Brain microvascular endothelial cell (primary cell): ENCODE measurements at regions not wholly inside any gene's neighbourhood (a gene's known extent, or its start where the extent isn't known, plus 50 kb on each side); places are given as distances from the start of the nearest gene placed in this dataset.
A peak's percentile ranks its signal among the peaks of the same experiment; 100 is the strongest.

Experiments
- DNase-seq: peaks from one replicate; pipeline ENCODE4 v3.0.0-alpha.2; 2020
- H3K27ac ChIP-seq: fragments of 250-450 bp; sonication (Bioruptor Pico); 2 replicates; pipeline ENCODE4 v1.5.1; 2020; ENCODE audit warnings: mild to moderate bottlenecking, moderate library complexity
- H3K27me3 ChIP-seq: fragments of 250-450 bp; sonication (Bioruptor Pico); replicated peaks from 2 replicates; pipeline ENCODE4 v1.5.1; 2020; ENCODE audit warnings: mild to moderate bottlenecking
- H3K36me3 ChIP-seq: fragments of 250-450 bp; sonication (Bioruptor Pico); replicated peaks from 2 replicates; pipeline ENCODE4 v1.5.1; 2020; ENCODE audit warnings: mild to moderate bottlenecking
- H3K4me3 ChIP-seq: 2 replicates; pipeline ENCODE4 v1.5.1; 2011; ENCODE audit warnings: low read depth, mild to moderate bottlenecking, control low read depth, low read length, moderate library complexity
- in situ Hi-C: cut with HindIII; loops from 2 replicates; pipeline ENCODE4 v1.10.0; 2017; ENCODE audit warnings: low sequenced_read_pairs, low pct_ligation_motif_present
- TF ChIP-seq, protein P1 (sequence below): IDR thresholded peaks from 2 replicates; pipeline ENCODE4 v1.5.1; 2011; ENCODE audit warnings: low read depth, mild to moderate bottlenecking, moderate library complexity, low read length, control low read depth, inconsistent platforms; ENCODE audit errors: missing control alignments

DNA sequence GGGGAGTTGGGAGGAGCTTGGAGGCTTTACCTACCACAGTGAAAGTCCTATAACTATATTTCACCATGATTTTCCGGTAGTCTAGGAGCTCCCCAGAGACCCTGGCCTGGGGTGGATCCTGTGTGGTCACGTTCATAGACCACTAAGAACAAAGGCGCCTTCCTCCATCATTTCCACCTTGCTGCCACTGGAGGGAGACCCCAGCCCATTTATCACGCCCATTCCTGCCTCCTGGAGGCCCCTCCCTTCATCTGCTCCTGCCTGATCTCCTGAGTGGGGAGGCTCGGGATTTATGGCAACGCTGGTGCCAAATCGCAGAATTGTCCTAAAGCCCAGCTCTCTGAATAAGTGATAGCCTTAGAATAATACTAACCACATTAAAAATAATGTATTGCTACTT, 507.6 kb upstream of the SPHKAP start:
- no peak overlapping the region for H3K27ac ChIP-seq
- H3K27me3 ChIP-seq, result no peaks in the 10 kb centered on the region
- in situ Hi-C loops, result no loop called here
- no peak for DNase-seq
- TF ChIP-seq, protein P1, sequence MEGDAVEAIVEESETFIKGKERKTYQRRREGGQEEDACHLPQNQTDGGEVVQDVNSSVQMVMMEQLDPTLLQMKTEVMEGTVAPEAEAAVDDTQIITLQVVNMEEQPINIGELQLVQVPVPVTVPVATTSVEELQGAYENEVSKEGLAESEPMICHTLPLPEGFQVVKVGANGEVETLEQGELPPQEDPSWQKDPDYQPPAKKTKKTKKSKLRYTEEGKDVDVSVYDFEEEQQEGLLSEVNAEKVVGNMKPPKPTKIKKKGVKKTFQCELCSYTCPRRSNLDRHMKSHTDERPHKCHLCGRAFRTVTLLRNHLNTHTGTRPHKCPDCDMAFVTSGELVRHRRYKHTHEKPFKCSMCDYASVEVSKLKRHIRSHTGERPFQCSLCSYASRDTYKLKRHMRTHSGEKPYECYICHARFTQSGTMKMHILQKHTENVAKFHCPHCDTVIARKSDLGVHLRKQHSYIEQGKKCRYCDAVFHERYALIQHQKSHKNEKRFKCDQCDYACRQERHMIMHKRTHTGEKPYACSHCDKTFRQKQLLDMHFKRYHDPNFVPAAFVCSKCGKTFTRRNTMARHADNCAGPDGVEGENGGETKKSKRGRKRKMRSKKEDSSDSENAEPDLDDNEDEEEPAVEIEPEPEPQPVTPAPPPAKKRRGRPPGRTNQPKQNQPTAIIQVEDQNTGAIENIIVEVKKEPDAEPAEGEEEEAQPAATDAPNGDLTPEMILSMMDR, result peak; percentile 47
- no peak overlapping the region for H3K4me3 ChIP-seq
- no peaks in the 10 kb centered on the region for H3K36me3 ChIP-seq

DNA sequence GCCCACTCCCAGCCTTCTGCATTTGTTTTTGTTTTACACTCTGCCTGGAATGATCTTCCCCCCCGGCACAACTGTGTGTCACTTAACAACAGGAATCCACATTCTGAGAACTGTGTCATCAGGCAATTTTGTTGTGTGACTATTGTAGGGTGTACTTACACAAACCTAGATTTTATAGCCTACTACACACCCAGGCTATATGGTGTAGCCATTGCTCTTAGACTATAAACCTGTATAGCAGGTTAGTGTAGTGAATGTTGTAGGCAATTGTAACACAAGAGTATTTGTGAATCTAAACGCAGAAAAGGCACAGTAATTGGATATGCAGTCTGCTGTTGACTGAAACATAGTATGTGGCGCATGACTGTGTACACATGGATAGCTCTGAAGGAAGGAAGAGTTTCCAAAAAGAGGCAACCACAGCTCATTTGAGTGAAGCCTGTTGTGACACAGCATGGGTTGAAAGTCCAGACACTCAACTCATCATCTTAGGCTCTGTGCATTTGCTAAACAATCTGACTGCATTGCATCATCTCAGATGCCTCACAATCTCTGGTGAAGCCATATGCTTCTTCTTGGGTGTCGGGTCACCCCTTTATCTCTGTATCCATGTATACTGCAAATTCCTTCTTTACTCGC, 506.6 kb upstream of the SPHKAP start:
- TF ChIP-seq, protein P1, result no peak
- Histone ChIP-seq H3K27me3 (no peaks in the 10 kb centered on the region), H3K27ac (no peak overlapping the region), H3K4me3 (no peak overlapping the region), H3K36me3 (no peaks in the 10 kb centered on the region)
- peak; percentile 40 for DNase-seq
- in situ Hi-C loops, result no loop called here

DNA sequence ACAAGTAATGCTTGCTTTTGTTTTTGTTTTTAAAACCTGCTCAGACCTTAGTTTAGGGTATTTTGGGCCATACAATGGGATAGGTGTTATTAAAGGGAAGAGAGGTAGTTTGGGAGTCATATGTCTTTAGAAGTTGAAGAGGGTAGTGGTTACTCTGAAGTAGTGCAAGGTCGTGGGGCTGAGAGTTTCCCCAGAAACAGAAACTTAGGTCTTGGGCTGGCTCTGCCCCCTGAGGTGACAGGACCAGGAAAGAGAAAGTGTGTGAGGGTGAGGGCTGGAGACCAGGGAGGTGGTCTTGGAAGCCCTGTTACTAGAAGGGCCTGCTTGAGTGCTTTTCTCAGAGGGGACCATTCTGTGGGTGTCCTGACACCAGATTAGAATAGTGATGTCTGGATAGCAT, 500.5 kb upstream of the SPHKAP start:
- H3K27me3 ChIP-seq, result no peaks in the 10 kb centered on the region
- no peak for DNase-seq
- TF ChIP-seq, protein P1, result no peak
- in situ Hi-C loops, result no loop called here
- no peak overlapping the region for H3K4me3 ChIP-seq
- H3K36me3 ChIP-seq, result no peaks in the 10 kb centered on the region
- no peak overlapping the region for H3K27ac ChIP-seq

- H3K27me3 ChIP-seq, result no peaks in the 10 kb centered on the region
- H3K27ac ChIP-seq, result no peak overlapping the region
- H3K36me3 ChIP-seq, result no peaks in the 10 kb centered on the region
- no peak overlapping the region for H3K4me3 ChIP-seq
- TF ChIP-seq, protein P1, result peak; percentile 47
- DNase-seq, result peak; percentile 49
- in situ Hi-C loops, result no loop called here
Measured at GRCh38 chr2:228681426-228681825, 499.9 kb upstream of the SPHKAP start.

DNA sequence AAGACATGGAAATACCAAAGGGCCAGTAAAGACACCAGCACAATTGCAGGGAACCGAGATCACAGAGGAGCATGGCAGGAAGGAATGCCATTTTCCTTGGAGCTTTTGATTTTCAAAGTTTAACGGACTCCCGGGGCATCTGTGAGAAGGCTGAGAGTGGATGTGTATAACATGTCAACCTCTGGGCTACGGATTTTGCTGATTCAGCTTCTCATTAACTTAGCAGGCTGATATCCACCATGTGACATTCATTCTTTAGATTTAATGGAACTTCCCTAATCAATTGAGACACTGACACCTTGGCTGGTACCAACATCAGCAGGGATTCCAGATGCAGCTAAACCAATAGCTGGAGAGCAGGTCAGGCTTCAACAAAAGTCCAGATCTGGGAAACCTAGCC, 496.6 kb upstream of the SPHKAP start:
- Histone ChIP-seq H3K27ac (no peak overlapping the region), H3K4me3 (no peak overlapping the region), H3K36me3 (no peaks in the 10 kb centered on the region), H3K27me3 (no peaks in the 10 kb centered on the region)
- TF ChIP-seq, protein P1, result no peak
- in situ Hi-C loops, result no loop called here
- DNase-seq, result no peak

DNA sequence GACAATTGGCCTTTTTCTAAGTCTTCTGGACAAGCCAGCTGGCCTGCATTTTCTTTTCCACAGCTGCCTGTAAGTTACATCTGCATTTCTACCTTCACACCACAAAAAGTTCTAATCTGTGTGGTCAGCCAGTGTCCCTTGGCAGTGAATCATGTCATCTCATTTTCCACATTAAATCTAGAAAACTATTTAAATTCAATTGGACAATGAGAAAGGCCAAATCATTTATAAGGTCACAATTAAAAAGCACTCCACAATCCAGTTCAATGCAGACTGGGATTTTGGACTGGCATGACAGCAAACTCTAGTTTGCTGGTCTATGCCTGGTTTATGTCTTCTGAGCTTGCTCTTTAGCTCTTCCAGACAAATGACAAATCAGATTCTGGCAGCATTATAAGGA, 494.2 kb upstream of the SPHKAP start:
- no peak overlapping the region for H3K4me3 ChIP-seq
- no peaks in the 10 kb centered on the region for H3K36me3 ChIP-seq
- TF ChIP-seq, protein P1, result no peak
- DNase-seq, result no peak
- in situ Hi-C loops, result no loop called here
- no peaks in the 10 kb centered on the region for H3K27me3 ChIP-seq
- no peak overlapping the region for H3K27ac ChIP-seq
